Stimulated activated CD4-positive, alpha-beta T cell treated with anti-CD3 and anti-CD28 coated beads, Interleukin-1b, Interleukin-23, amount 100 ng/mL, for 4 hours (primary cell): ENCODE measurements at regions not wholly inside any gene's neighbourhood (a gene's known extent, or its start where the extent isn't known, plus 50 kb on each side); places are given as distances from the start of the nearest gene placed in this dataset.

ENCODE experiments used
- DNase-seq, 2 donors: peaks; one replicate each; pipeline ENCODE4 v3.0.0-alpha.2; 2020; ENCODE audit warnings: low read depth in 2 of 2

DNA sequence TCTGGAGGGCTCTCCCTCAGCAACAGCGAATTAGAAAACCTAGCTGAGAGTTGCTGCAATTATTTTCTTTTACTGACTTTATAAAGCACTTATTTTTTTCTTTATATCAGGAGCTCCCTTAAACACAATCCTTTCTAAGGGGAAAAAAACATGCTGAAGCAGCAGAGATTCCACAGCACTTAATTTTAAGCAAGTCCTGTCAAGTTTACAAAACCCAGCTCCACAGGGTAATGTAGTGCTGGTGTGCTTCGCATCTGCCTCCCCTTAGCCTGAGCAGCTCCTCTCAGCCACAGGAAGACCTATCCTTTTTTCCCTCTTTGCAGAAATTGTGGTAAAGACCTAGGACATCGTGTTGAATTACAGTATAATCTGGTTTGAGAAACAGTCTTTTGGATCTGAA is 208.1 kb upstream of the SYNDIG1 start:
- no peak for DNase-seq

DNA sequence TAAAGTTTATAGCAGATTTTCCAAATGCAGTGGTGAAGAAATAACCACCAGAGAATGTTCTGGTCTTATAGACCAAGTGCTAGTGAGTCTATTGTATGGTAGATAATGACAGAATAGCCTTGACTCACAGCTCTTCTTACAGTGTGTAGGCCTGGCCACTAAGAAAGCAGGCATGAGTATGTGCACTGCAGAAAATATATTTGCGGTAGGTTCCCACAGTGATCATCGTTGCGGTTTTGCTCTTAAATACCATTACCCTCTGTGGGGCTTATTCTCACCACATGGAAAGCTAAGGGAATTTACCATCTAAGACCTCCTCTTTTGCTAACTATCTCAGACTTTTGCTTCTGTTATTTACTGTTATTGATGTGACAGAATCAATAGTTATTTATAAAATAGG is 212.3 kb upstream of the SYNDIG1 start:
- DNase-seq, result no peak

DNA sequence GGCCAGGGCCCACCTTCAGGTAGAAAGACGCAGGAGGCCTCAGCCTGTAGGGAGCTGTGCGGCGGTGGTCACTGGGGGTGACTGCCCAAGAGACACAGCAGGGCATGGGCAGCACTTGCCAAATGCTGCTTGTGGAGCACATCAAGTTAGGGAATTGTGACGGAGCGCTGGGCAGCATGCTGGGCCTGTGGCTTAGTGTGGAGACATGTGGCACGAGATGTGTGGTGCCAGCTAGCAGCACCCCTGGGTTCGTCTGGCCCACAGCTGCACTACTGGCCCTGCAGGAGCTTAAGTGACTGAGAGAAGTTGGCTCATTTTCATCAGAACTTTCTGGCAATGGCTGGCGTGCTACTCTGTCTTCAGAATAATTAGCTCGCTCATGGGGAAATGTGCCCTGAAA is 213.1 kb upstream of the SYNDIG1 start:
- DNase-seq, result no peak

DNA sequence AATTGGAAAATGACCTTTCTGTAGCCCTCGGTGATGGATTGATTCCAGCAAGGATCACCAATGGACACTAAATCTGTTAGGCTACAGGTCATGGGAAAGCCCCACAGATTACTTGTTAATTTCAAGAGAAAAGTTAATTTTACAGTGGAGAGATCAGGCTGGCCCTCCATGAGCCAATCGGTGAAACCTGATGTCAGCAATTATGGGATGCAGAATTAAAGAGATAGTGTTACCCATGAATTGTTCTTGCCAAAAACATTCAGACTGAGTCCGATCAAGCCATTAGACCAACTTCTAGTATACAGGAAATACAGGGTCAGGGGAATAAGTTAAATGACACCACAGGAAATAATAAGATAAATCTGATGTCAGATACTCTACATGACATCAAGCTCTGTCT is 214.9 kb upstream of the SYNDIG1 start:
- DNase-seq, result no peak

DNA sequence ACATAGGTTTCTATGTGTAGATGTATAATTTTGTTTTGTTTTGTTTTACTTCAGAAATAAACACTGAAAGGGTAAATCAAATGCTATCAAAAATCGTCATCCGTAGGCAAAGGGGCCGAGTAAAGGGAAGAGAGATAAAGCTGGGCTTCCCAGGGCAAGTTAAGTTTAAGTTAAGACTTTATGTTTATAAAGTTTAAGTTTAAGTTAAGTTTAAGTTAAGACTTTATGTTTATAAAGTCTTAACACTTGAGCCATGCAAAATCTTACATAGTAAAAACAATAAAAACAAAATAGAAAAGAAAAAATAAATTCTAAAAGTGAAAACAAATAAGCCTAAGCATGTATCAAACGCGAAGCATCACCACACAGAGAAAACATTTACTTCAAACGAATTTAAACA is 216.1 kb upstream of the SYNDIG1 start:
- no peak for DNase-seq

DNA sequence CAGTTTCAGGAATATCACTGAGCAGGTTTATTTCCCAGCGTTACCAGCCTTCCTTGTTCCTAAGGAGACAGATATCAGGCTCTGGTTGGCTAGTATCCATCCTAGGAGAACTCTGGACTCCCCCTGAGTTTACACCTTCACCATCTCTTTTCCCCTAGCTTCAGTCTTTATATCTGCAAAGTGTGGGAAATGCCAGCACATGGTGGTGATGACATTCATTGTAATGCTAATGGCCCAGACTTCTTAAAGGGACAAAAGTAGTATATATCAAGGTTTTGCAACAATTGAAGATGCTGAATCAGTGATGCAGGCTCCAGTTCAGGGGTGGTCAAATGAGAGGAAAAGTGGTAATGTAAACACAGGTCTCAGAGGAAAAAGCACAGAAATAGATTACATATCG is 224.3 kb upstream of the SYNDIG1 start:
- DNase-seq, result no peak

DNA sequence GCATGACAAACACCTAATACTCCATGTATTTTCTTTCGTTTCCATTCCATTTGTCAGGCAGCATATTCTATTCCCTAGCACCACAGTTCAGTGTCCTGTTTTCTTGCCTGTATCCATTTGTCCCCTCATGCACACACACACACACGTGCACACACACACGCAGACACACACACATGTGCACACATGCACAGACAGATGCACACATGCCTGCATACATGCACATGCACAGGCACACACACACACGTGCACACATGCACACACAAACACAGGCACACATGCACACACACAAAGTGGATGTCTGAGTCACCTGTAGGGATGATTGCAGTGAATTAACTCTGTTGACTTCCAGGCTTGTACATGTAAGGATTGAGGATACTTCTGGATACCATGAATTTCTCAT is 226.7 kb upstream of the SYNDIG1 start:
- DNase-seq, result no peak

DNA sequence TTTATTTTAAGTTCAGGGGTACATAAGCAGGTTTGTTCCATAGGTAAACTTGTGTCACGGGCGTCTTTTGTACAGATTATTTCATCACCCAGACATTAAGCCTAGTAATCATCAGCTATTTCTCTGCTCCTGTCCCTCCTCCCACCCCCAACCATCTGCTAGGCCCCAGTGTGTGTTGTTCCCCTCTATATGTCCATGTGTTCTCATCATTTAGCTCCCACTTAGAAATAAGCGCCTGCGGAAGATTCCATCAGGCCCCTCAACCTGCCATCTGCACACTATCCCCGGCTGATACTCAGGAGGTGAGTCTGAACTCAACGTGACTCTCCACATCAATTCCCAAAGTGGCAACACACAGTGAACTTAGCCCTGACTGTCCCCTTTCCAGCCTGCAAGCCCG is 228.0 kb upstream of the SYNDIG1 start:
- no peak for DNase-seq

DNA sequence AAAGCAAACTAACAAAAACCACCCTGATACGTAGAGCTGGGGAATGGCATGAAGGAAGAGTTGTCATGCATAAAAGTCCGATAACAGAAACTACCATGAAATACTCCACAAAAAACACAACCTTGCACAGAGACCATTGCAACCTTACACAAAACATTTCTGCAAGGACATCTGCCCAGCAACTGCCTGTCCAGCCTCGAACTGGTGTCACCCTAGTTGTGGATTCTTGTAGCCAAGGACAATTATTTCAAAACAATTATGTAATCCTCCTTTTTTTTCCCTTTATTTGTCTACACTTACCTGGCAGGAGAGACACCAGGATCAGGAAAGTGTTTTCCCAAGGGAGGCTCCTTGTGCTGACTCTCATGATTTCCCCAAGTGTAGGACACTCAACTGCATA is 232.5 kb upstream of the SYNDIG1 start:
- no peak for DNase-seq

DNA sequence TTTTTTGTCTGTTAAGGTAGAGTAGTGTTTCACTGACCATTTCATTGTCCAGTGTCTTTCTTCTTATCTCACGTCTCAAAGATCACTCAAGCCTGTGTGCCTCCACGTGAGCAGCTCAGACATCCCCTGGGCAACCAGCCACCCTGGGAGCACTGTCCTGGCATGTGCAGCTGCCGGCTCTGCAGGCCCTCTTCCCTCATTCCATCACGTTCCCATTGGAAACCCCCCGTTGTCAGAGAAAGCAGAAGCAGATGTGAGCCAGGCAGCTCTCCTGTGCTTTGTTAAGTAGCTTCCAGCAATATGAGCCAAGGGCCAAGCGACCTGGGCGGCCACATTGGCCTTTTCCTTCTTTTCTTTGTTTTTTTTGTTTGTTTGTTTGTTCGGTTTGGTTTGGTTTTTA is 233.2 kb upstream of the SYNDIG1 start:
- DNase-seq, result no peak

DNA sequence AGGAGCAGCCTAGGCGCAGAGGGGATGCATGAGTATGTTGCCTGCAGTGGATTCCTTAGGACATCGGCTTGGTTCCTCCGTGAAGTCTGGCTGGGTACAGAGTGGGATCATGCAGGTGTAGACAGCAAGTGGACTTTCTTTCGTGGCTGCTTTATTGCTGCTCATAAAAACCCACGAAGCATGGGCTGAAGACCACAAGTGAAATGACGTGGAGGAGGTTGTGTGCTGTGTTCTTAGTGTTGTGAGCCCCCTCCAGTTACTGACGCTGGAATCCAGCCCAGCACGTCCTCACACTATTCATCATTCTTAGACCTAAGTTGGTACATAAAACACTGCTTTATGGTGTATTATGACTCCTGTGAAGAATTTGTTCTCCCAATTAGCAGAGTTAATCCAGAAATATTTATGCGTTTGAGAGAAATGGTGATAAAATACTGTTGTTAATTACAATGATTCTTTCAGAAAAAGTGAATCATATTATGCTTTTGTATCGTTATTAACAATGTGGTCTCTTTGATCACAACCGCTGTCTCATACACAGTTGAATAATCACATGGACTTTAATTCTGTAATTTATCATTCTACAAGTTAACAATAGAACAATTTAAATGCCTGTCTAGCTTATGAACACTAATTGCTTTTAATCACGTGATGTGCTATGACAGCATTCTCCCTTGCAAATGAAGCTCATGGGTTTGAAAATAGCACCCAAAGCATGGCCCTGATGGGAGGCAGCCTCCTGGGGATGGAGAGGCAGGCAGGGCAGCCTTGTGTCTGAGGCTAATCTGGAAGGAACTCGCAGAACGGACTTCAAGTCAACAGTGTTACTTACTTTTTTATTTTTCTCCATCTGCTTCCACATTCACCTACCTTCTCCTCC is 233.9 kb upstream of the SYNDIG1 start:
- DNase-seq, result no peak

DNA sequence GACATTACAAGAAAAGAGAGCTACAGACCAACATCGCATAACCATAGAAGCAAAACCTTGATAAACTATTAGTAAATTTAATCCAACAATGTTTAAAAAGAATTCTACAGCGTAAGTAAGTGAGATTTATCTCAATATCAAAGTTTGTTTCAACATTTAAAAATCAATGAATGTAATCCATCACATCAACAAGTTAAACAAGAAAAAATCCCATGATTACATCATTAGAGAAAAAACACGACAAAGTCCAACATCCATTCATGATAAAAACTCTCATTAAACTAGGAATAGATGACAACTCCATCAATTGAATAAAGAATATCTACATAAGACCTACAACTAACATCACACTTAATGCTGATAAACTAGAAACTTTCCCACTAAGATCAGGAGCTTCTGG is 239.0 kb upstream of the GGTLC1 start:
- no peak for DNase-seq

DNA sequence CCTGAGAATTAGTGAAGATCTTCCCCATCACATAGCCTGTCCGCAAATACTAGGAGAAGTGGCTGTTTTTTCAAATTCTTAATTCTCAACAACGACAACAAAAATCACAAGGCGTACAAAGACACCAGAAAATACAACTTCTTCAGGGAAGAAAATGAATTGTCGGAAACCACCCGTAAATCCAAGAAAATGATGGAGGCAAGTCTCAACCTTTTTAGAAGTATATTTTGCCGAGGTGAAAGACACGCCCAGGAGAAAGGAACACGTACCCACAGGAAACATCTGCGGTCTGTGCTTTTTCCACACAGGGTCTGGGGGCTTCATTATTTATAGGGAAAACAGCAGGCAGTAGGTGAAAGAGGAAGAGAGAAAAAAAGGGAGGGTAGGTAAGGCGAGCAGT is 223.9 kb upstream of the GGTLC1 start:
- no peak for DNase-seq

DNA sequence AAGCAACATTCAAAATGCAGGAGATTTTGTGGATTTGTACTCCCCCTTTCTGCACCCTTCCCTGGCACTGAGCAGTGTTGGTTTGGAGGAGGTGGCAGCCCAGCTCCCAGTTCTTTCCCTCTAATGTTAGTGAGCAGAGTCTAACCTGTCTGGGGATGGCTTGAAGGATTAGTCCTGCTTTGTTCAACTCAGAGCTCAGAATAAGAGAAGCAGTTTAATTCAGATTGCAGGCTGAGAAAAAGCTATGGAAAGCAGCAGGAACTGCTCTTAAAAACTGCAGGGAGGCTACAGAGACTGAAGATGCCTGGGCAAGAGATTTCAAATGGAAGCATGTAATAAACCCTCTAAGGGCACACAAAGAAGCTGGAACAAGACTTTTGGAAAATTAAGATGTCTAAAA is 223.4 kb upstream of the GGTLC1 start:
- no peak for DNase-seq

DNA sequence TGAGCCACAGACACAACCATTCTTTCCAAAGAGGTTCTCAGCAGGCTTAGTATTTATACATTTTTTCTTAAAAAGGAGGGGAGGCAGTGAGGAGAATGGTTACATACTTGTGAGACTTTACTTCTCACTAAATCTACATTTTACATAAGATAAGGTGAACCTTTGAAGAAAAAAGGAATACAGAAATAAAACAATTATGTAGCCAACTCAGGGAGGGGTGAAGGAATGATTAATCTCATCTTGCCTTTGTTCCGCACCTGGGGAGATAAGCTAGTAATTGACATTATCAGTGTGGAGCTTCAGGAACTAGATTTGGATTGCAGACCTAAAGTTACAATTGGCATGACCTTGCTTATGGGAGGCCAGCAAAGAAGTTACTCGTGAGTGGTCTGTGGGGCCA is 221.8 kb upstream of the GGTLC1 start:
- DNase-seq, result no peak

DNA sequence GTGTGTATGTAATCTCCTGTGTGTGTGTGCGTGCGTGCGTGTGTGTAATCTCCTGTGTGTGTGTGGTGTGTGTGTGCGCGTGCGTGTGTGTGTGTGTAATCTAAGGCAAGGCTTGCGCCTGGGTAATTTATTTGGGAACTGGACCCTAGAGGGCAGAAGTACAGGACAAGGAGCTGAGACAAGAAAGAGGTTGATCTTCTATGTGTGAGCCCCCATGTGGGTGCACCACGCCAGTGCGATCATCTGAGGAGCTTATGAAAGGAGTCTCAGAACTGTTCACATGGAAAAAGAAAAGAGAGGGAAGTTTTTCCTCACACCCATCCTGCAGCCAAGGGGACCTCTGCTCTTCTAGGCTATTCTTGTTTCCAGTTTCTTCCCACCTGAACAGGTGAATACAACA is 220.1 kb upstream of the GGTLC1 start:
- DNase-seq, result no peak

DNA sequence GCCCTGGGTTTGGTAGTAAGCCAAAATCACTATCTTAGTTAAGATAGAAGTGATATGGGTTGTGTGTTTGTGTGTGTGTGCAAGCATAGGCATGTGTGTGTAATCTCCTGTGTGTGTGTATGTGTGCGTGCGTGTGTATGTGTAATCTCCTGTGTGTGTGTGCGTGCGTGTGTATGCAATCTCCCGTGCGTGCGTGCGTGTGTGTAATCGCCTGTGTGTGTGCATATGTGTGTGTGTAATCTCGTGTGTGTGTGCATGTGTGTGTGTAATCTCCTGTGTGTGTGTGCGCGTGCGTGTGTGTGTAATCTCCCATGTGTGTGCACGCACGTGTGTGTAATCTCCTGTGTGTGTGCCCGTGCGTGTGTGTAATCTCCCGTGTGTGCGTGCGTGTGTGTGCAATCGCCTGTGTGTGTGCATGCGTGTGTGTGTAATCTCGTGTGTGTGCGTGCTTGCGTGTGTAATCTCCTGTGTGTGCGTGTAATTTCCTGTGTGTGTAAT is 219.3 kb upstream of the GGTLC1 start:
- DNase-seq, result no peak

DNA sequence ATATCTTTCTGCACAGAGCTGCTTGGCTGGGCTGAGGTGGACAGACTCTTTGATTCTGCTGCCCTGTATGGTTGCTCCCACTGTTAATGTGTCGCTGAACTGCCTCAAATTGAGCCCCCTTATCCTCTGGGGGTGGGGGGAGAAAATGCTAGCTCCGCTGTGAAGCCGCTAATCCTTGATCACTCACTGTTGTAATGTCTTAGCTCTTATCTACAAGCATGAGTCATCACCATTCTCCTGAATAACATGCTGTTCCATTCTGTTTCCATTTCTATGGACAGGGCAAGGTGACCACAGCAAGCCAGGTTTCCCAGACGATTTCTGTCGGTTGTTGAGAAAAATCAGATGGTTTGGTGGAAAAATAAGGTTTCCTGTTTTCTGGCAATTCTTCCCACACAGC is 218.4 kb upstream of the GGTLC1 start:
- no peak for DNase-seq

DNA sequence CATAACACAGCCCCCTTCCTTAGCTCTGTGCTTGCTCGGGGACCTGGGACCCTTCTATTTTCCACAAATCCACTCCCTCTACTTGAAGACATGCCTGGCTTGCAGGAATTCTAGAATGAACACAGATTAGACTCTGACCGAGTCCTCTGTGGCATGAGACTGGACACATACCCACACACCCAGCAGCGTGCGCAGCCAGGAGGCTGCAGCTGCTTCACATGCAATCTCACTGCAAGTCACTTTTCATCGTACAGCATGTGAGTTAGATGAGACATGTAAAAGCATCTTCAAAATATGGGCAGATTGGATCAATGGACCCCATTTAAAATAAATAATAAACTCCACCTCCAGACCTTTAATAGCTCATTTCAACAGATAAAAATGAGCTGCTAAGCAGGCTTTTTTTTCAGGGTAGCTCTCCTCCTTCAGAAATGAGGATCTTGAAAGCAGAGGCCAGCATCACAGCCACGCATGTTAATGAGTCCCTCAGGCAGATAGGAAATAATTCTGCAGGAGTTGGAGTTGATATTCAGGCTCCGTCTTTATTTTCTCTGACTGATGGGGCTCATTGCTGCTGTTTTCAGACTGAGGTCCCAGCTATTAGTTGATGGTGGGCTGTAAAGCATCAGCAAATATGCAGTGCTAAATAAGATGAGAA is 215.1 kb upstream of the GGTLC1 start:
- no peak for DNase-seq

DNA sequence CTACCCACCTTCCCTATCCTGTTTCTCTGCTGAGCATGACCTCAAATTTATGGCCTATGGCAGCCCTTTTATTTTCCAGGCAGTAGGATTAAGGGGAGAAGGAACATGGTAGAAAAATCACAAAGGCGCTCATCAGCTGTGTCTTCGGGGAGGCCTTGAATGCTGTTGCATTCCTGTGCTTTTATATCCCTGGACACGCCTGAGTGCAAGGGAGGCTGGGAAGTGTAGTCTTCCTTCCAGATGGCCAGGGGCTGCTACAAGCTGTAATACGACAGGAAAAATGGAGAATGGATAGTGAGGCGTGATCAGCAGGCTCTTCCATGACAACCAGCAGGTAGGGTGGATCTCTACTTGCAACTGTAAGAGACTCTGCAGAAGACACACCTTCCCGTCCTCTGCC is 210.9 kb upstream of the GGTLC1 start:
- no peak for DNase-seq

DNA sequence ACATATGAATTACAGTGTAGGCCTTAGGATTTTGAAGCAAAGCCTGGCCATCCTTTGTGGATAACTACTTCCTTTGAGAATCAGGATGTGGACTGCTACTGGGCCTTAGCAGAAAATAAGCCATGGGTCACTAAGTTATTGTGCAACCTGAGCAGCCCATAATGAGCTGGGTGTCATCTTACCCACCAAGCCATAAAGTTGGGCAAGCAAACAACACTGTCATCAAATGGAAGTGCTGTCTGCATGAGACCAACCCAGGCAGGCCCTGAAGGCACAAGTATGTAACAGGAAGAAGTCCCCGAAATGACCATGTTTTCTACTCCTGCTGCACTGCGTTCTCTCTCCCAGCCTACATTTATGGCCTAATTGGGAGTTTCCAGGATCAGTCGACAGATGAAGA is 205.6 kb upstream of the GGTLC1 start:
- DNase-seq, result no peak

DNA sequence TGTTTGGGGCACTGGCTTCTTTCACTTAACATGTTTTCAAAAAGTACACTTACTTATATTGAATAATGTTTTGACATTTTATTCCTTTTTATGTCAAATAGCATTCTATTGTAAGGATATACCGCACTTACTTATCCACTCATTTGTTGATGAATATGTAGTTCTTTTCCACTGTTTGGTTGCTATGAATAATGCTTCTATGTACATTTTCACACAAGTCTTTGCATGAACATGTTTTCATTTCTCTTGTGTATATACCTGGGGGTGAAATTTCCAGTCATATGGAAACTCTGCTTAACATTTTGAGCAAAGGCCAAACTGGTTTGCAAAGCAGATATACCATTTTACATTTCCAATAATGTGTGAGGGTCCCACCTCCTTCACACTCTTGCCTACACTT is 202.3 kb upstream of the GGTLC1 start:
- no peak for DNase-seq

DNA sequence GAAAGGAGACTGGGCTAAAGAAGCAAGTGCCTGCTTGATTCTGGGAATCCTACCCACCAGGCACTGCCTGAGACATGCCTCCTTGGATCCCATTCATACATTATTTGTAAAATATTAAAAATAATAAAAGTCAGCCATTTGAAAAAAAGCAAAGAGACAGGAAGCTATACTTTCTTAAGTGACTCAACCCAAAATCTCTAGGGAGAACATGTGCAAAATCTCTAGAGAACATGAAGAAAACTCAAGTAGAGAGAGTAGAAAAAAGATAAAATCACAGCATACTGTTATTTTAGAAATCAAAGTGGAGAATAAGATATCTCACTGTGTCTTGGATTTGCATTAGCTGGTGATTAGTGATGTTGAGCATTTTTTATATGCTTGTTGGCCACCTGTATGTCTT is 197.2 kb upstream of the GGTLC1 start:
- no peak for DNase-seq
